ENCODE measurements at regions not wholly inside any gene's neighbourhood (a gene's known extent, or its start where the extent isn't known, plus 50 kb on each side); places are given as distances from the start of the nearest gene placed in this dataset.

DNA sequence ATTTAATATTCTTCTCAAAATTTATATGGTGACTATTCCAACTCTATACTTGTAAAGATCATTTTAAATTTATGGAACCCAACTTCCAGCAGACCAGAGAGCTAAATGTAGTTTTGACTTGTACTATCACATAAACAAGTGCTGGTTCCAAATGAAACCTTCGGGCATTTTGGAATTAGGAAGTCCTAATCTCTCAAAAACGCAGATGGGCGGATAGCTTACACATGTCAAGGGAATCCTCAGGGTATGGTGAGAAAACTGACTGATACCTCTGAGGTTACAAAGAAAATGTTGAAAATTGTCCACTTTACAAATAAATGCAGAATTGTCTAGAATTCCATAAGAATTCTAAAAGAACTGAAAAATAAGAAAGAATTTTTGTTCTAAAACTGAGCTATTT, 224.1 kb downstream of the SS18 start:
- DNase-seq: no peak

DNA sequence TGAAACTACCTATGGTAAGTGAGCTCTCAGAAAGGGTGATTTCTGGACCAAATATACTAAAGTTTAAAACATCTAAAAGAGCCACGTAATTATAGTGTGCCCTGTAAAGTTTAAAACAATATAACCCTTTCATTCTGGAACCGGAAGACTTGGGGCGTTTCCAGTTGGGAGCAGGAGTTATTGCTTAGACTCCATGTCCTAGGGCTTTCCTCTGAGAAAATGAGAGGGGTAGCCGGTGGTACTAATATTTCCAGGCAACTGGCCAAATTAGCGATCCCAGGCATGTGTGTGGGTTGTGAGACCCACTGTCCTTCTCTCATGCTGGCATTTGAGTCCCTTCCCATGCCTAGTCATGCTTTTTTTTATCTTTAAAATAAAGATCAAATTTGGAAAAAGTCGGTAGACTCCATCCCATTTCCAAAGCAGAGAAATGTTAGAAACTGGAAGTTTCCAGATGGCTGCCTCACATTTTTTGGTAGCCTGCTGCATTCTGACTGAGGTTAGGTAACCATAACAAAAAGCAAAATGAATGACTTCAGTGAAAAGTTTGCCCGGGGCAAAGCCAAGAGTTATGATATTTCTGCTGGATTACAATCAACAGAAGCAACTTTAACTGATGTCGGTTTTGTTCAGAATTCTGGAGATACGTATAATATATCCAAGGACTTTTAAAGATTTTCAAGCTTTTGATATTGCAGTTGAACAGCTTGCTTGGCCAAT, 227.4 kb downstream of the SS18 start:
- no peak for DNase-seq

DNA sequence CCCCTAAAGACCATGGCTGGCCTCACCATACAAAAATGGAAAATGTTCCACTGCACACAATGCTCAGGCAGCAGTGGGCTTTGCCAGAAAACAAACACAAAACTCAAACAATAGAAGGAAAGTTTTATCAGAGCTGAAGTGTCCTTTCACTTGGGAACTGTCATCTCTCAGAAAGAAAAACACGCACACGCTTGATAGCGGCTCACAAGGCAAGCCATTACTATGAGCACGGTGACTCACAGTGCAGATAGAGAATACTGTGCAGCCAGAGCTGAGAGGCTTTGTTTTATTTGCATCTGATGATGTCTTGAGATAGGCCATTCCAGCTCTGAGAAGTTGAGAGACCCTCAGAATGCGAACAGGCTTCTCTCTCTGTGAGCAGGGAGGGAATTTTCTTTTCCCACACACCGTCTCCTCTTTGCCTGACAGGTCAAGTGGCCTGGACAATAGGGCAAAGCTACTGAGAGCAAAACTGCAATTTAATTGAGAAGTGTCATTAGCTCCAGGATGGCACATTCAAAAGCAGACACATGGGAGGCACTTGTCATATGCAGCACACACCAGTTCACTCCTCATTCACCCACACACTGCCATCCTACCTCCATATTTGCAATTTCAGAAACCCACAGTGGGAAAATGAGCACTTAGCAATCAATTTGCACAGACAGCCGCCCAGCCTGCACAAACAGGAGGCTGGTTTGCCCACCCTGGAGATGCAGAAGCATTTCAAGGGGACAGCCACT, 236.6 kb downstream of the SS18 start:
- no peak for DNase-seq

DNA sequence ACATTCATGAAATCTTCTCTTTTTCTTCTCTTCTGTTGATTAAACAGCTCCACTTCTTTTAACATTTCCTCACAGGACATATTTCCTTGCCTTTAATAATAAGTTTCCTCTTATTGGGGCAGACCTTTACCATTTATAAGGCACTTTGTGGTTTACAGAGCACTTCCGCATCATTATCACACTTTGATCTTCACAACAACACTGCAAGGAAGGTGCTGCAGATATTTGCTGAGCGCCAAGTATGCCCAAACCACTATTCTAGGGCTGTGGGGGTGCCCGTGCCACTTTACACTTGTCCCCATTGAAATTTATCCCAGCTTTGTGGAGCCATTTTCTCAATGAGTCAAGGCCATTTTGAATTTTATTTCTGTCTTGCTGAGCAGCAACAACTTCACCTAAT, 246.6 kb downstream of the SS18 start:
- no peak for DNase-seq

DNA sequence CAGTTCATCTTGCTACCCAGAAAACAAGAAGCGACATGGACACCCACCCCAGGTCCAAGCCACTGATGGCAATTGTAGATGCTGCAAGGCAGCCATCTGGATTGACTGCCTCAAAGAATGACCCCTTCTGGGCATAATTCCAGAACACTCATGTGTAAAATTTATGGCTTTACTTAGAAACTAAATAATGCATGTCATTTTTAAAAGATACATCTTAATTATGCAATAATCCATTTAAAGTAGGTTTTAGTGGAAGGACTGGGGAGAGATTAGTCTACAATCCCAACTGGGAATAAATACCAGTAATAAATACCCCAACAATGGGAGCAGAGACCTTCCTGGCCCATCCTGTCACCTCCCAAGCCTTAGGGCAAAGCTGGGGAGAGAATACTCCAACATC, 247.7 kb downstream of the SS18 start:
- no peak for DNase-seq

DNA sequence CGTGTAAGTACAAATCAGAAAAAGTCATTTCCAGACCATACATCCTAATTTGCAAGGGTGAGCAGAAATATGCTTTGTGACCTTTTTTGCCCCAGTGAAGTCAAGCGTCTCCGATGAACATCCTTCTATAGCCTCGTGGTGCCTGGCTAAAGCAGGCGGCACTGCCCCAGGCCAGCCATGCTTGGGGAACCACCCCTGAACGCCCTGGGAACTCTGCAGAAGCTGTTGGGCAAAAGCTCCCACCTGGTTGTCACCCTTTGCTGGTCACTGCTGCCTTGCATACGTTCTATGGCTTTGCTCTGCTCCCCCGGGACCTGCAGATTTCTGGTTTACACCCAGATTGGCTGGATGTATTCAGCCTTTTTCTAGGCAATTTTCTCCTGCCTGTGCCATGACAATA, 256.4 kb downstream of the SS18 start:
- DNase-seq: no peak

DNA sequence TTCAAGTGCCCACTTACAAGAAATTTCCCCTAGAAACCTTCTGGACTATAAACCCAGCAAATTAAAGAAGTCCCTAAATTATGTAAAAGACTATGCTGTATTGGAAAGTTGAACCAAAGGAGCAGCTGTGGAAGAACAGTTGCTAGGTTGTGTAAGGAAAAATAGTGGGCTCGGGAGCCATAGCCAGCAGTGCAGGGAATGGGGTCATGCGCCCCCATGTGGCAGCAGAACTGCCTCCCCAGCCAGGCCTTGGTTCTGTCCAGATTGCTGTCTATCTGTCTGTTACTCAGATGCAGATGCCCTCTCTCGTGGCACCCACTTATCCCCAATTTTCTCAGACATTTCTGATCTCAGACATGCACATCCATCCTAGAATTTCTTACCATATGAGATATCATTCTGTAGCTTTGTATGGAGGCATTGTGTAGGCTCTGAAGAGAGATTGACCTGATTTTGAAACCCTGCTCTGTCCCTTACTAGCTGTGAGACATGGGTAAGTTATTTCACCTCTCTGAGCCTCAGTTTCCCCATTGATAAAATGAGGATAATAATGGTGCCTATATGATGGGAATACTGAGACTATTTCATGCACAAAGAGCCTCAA, 258.3 kb downstream of the SS18 start:
- DNase-seq: no peak

DNA sequence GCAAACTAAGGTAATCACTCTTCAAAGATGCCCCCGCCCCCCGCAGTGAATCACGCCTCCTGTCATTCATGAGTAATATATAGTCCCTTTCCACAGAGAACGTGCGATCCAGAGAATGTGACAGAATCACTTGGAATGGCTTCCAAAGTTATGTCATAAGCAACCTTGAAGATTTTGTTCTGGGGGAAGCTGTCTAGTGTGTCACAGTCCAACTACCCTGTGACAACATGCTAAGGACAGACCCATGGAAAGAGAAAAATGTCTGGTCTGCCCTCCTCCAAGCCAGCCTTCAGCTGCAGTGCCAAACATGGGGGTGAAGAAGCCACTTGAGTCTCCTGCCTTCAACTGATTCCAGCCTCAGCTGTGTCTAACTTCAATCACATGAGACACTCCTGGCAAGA, 259.1 kb downstream of the SS18 start:
- no peak for DNase-seq

DNA sequence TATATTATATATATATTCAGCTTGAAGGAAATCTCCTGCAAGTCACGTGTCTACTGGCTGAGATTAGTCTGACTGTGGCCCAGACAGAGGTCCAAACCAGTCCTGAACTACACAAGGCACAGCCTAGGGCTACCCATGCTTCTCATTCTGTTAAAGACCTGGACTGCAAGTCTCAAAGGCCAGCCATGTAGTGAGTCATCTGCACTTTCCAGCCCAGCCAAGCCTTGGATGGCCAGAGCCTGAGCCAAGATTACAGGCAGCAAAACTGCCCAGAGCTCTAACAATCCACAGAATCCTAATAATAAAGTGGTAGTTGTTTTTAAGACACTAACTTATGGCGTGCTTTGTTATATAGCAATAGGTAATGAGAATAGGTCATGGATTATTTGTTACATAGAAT, 259.6 kb downstream of the SS18 start:
- no peak for DNase-seq

DNA sequence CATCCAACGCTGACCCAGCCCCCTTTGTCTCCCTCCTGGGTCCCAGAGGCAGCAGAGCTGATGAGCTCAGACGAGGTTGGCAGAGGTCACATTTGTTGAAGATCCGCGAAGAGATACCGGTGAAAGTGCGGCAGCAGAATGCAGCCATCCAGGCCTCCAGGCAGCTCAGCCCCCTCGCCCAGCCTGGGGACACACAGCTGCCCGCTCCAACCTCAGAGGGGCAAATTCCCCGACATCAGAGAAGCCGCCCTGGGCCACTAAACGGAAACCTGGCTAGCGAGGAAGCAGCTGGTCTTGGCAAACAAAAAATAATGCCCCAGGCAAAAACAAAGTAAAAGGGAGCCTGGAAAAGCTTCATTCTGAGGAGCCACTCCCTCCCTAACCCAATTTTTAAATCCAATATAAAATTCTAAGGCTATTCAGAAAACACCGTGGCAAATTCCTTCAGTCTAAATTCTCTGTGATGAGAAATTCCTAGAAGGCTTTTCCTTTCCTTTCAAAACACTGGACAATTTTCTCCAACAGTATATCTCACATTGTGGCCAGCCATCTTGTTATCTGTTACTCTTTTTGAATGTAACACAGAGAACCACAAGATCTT, 262.4 kb downstream of the SS18 start:
- no peak for DNase-seq

DNA sequence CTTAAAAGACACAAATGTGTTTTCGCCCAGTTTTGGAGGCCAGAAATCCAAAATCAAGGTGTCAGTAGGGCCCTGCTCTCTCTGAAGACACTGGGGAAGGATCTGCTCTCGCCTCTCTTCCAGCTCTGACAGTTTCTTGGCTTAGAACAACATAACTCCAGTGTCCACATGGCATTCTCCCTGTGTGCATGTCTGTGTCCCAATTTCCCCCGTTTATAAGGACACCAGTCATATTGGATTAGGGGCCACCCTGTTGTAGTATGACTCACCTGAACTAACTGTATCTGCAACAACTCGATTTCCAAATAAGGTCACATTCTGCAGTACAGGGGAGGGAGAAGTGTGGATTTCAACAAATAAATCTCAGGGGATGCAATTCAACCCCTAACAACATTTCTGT, 263.2 kb downstream of the SS18 start:
- no peak for DNase-seq

DNA sequence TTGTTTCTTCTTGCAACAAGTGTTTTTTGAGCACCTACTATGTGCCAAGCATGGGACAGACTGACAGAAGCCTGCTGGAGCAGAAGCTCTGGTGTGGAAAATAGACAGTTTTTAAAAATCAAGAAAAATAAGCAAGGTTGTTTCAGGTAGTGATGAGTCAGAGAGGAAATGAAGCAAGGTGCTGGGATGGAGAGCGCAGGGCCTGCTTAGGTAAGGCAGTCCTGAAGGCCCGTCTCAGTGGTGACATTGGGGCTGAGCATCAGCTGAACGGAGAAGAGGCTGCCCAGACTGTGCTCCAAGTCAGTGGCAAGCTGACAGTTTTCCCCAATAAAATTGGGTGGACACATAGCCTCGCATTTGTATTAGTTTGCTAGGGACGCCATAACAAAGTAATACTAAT, 263.6 kb downstream of the SS18 start:
- no peak for DNase-seq

DNA sequence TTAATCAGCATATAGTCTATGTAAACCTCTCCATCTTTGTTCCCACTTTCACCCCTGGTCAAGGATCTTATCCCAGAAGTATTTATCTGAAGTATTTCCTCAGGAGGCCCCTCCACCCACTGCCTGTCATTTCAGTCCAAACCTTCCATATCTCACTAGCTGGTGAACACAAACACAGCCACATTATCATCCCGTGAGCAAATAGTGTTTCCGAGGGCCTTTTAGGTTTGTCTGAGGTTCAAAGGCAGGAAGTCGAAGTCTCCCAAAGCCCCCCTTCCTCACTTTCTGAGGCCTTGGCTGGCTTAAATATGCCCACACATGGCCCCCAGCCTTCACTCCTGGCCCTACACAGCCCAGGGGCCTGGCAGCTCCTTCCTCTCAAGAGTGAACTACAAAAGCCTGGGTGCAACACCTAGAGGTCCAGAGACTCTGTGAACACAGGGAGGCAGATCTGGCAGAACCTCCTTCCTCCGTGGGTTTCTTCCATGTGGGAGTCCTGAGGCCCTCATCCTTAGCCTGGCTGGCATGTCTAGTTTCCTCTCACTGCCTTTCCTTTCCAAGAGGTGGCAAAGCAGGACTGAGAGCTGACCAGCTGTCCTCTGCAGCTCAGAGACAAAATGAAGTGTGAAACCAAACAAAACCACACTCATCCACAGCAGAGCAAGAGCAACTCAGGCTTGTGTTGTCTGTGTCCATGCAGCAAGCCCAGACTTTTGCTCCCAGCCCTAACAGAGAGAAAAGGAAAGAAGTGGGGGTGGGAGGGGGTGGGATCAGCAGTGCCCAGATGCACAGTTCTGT, 264.2 kb downstream of the SS18 start:
- no peak for DNase-seq

DNA sequence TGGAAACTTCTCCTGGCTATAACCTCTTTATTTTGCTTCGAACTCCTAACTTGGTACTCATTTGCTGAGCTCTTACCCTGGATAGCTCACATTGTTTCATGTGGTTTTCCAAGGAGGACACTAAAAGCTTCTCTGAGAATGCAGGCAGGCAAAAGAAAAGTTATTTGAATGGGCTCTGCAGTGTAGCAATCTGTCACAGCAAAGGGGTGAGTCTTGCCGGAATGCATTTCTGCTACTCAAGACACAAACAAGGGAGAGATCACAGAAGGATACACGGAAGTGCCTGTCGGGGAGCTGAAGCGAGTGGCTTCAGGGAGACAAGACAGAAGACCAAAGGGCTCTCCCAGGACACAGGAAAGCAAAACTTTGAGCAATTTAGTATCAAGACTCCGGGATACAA, 265.4 kb downstream of the SS18 start:
- DNase-seq: no peak

DNA sequence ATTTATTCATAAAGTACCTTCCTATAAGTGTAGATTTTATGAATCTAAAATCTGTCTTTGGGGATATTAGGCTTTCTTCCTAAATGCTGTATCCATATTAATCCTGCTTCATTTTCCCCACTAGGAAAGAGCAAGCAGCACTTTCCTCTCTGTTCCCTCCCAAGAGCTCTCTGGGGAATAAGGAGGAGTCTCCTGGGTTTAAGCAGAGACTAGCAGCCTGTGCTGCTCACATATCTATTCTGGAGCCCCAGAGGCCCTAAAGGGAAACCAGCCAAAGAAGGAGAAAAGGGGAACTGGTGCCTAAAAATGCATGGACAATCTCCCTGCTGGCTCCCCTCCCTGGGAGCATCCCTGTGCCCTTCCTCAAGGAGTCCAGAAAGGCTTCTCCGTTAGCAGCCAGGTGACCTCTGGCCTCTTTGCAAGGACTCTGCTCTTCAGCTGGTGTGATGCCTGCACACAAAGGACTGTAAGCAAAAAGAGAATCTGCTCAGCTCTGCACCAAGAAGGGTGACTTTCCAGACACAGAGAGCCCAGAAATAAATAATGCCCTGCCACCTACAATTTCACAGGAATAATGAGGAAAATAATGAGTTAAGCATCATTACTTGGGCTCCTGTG, 270.6 kb downstream of the SS18 start:
- DNase-seq: no peak

DNA sequence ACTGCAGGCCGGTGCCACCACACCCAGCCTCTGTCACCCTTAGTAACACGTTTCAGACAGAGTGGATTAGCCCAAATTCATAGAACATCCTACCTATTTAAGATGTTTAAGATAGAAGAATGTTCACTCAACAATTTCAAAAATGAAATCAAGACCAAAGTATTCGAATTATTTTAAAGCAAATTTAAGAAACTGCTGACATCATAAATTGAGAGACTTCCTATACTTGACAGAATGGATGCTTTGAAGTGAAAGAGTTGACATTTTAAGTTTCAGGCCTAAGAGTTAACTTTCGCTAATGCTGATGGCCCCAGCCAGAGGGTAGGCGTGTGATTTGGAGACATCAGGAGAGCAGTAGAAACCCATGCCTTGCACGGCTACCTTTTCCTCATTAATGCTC, 271.9 kb downstream of the SS18 start:
- DNase-seq: no peak

DNA sequence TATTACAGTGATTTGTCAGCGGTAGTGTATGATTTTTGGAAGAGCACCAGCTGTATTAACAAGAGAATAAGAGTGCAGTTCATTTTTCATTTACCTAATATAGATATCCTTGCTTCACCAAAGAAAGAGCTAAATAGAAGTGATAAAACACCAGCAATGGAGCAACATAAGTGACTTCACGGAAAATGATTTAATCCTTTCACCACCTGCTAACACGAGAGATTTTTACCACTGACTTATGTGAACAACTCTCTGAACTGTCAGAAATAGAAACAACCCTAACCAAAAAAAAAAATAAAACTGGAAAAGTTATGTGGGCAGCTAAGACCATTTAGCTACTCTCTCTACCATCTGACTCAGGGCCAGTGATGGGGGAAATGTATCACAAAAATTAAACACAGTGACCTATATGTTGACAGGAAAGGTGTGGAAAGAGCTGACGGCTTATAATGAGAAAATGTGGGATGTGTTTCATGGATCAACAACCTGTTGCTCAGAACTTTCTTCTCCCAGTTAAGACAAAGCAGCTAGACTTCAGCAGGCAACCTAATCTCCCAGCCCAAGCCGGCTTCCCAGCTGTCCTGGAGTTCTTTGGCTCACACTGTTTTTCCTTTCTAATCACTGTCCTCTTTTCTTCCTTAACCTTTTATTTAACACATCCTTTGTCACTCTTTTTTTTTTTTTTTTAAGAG, 272.7 kb downstream of the SS18 start:
- DNase-seq: no peak

DNA sequence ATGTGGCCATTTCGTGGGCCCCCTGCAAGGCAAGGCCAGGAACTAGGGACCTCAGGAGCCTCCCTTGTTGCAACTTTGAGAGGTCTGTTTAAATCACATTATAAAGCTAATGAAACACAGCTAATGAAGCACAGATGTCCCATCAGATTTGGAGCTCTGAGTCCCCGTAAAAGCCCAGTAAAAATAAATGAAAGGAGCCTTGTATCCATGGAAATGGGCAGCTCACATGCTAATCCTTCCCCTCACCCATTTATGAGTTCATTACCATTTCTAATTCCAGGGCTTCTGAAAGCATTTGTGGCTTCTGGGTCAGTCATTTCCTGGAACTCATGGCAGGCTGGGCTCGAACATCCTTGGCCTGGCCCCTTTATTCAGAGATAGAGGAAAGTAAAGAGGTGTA, 274.8 kb downstream of the SS18 start:
- no peak for DNase-seq

DNA sequence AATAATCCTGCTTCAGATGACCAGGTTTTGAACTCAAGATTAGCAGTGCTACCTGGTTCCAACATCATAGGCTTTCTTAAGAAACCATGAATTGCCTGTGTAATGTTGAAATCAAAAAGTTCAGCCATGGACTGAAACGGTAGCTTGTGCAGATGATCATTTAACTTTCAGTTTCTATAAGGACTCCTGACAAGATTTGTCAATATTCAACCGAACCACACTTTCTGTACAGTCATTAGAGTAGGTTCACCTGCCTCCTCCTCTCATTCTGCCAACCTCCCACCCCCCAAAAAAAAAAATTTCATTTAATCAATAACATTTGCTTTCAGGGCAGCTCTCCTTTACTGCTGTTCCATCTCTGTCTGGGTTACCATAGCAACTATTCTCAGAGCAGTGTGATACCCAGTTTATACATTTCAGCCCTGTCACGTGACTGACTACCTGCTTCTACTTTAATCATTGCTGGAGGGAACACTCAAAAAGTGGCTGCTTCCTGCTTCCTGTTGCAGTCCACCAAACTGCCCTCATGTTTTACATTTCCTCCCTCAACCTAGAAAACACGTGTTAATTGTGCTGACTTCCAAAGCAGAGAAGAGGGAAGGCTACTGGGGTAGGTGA, 275.5 kb downstream of the SS18 start:
- DNase-seq: no peak

DNA sequence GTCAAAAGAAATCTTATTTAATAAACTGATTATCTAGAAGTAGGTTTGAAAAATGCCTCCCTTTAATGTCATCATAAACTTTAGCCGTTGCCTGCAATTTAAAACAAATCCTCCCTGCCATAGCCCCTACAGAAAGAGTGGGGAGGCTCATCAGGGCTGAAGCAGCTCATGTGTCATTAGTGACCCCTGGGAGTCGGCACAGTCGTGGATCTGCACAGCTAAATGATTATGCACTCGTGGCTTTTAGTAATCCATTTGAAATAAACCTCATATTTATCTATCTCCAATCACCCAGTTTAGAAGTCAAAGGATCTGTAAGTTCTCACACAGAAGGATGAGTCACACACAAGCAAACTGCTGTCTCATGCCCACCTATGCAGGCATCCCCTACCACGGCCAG, 277.3 kb downstream of the SS18 start:
- no peak for DNase-seq

DNA sequence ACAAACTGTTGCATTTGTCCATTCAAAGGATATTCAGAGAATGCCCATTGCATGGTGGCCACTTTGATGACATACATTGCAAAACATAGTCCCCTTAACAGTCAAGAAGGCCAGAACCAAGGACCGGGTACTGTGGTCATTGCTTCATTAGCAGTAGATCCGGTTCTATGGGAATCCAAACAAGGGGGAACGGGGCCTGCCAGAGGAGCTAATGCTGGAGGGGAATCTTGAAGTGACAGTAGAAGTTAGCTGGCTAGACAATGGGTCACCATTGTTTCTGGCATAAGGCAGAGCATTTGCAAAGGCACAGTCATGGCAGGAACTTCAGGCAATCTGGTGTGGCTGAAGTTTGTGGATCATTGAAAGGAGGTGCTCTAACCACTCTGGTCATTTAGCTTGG, 279.7 kb downstream of the SS18 start:
- DNase-seq: no peak

DNA sequence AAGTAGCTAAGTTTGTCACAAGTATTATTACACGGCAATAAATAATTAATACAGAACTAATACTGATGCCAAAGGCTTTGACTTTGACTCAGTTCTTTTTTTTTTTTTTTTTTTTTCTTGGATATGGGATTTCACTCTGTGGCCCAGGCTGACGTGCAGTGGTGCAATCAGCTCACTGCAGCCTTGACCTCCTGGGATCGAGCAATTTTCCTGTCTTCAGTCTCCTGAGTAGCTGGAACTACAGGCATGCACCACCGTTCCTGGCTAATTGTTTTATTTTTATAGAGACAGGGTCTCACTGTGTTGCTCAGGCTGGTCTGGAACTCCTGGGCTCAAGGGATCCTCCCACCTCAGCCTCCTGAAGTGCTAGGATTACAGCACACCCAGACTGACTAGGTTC, 284.5 kb downstream of the SS18 start:
- DNase-seq: no peak
